Suprapubic skin (tissue), 4 donors: ENCODE measurements at regions not wholly inside any gene's neighbourhood (a gene's known extent, or its start where the extent isn't known, plus 50 kb on each side); places are given as distances from the start of the nearest gene placed in this dataset.

Experiments used
- DNase-seq, 2 donors: peaks; one replicate each; pipeline ENCODE4 v3.0.0-alpha.2; 2019; ENCODE audit warnings: low spot score in 2 of 2
- H3K27ac ChIP-seq: fragments of 200-600 bp; sonication (generic); one replicate; pipeline ENCODE4 v1.5.1; 2019
- H3K27me3 ChIP-seq: fragments of 200-600 bp; sonication (generic); one replicate; pipeline ENCODE4 v1.5.1; 2019
- H3K36me3 ChIP-seq: fragments of 200-600 bp; sonication (generic); one replicate; pipeline ENCODE4 v1.5.1; 2019
- H3K4me1 ChIP-seq: fragments of 200-600 bp; sonication (generic); one replicate; pipeline ENCODE4 v1.5.1; 2019
- H3K4me3 ChIP-seq: fragments of 200-600 bp; sonication (generic); one replicate; pipeline ENCODE4 v1.5.1; 2019; ENCODE audit warnings: mild to moderate bottlenecking
- H3K9me3 ChIP-seq: fragments of 200-600 bp; sonication (generic); one replicate; pipeline ENCODE4 v1.5.1; 2019
- CTCF ChIP-seq, 2 donors: fragments of 200-600 bp in 1 of 2; fragments of 450-650 bp in 1 of 2; sonication (generic) in 1 of 2; IDR thresholded peaks; one replicate each; pipeline ENCODE4 v1.5.1; 2016 to 2019; ENCODE audit warnings: antibody characterized with exemption in 2 of 2, mild to moderate bottlenecking in 1 of 2, moderate library complexity in 1 of 2
- EP300 ChIP-seq: sonication (generic); formaldehyde crosslinking; IDR thresholded peaks from one replicate; pipeline ENCODE4 v1.6.1; 2017; ENCODE audit warnings: antibody characterized with exemption
- POLR2A ChIP-seq, 2 donors: fragments of 450-650 bp; IDR thresholded peaks; one replicate each; pipeline ENCODE4 v1.6.1; 2017; ENCODE audit warnings: antibody characterized with exemption in 2 of 2, mild to moderate bottlenecking in 2 of 2, moderate library complexity in 2 of 2
- POLR2AphosphoS5 ChIP-seq, 3 donors: sonication (generic); formaldehyde crosslinking; IDR thresholded peaks; one replicate each; pipeline ENCODE4 v1.6.1; 2017; ENCODE audit warnings: antibody characterized with exemption in 3 of 3
- WGBS: methylation state at CpG from one replicate; pipeline ENCODE4 v1.1.5; 2018; 5-methylcytosine and 5-hydroxymethylcytosine counted together

- 27% methylated on average over 1 of the region's 1 CpG for WGBS
- H3K4me3 ChIP-seq, result no peak overlapping the region
- no peak overlapping the region for H3K27ac ChIP-seq
- H3K27me3 ChIP-seq, result no peaks in the 10 kb centered on the region
- H3K9me3 ChIP-seq, result no peaks in the 10 kb centered on the region
- no peak for TF ChIP-seq CTCF (IDR thresholded peaks at IDR 0.05)
- TF ChIP-seq EP300, result no peak
- TF ChIP-seq POLR2A (IDR thresholded peaks at IDR 0.05), result no peak
- TF ChIP-seq POLR2AphosphoS5 (IDR thresholded peaks at IDR 0.05), result no peak
- H3K36me3 ChIP-seq, result no peaks in the 10 kb centered on the region
- no peaks in the 10 kb centered on the region for H3K4me1 ChIP-seq
- no peak for DNase-seq
Observed at GRCh38 chr3:35537265-35537664, 102.1 kb upstream of the ARPP21 start.

- WGBS, result 74% methylated on average over 1 of the region's 1 CpG
- Histone ChIP-seq H3K9me3 (no peaks in the 10 kb centered on the region), H3K36me3 (no peaks in the 10 kb centered on the region), H3K4me3 (no peak overlapping the region), H3K27me3 (no peaks in the 10 kb centered on the region), H3K27ac (no peak overlapping the region), H3K4me1 (no peaks in the 10 kb centered on the region)
- DNase-seq, result no peak
- no peak for TF ChIP-seq EP300
- no peak for TF ChIP-seq POLR2A (IDR thresholded peaks at IDR 0.05)
- no peak for TF ChIP-seq POLR2AphosphoS5 (IDR thresholded peaks at IDR 0.05)
- TF ChIP-seq CTCF (IDR thresholded peaks at IDR 0.05), result no peak
Observed at GRCh38 chr3:35544976-35545375, 94.3 kb upstream of the ARPP21 start.

GRCh38 chr3:35549690-35550089 lies 89.6 kb upstream of the ARPP21 start:
- Histone ChIP-seq H3K27ac (no peak overlapping the region), H3K4me3 (no peak overlapping the region), H3K36me3 (no peaks in the 10 kb centered on the region), H3K27me3 (no peaks in the 10 kb centered on the region), H3K4me1 (no peaks in the 10 kb centered on the region), H3K9me3 (no peaks in the 10 kb centered on the region)
- TF ChIP-seq CTCF (IDR thresholded peaks at IDR 0.05) (no peak), POLR2AphosphoS5 (IDR thresholded peaks at IDR 0.05) (no peak), EP300 (no peak), POLR2A (IDR thresholded peaks at IDR 0.05) (no peak)
- WGBS, result 19% methylated on average over 1 of the region's 1 CpG
- no peak for DNase-seq

- no peak overlapping the region for H3K27ac ChIP-seq
- TF ChIP-seq EP300 (no peak), POLR2AphosphoS5 (IDR thresholded peaks at IDR 0.05) (no peak), CTCF (IDR thresholded peaks at IDR 0.05) (no peak), POLR2A (IDR thresholded peaks at IDR 0.05) (no peak)
- DNase-seq, result no peak
- WGBS, result 96% methylated on average over 2 of the region's 2 CpGs
- H3K9me3 ChIP-seq, result peaks cover 12% of the 10 kb centered on the region
- no peaks in the 10 kb centered on the region for H3K36me3 ChIP-seq
- no peaks in the 10 kb centered on the region for H3K4me1 ChIP-seq
- no peak overlapping the region for H3K4me3 ChIP-seq
- H3K27me3 ChIP-seq, result no peaks in the 10 kb centered on the region
Observed at GRCh38 chr3:35562141-35562540, 77.2 kb upstream of the ARPP21 start.

GRCh38 chr3:35565048-35565447 lies 74.3 kb upstream of the ARPP21 start:
- no peak for TF ChIP-seq EP300
- TF ChIP-seq POLR2AphosphoS5 (IDR thresholded peaks at IDR 0.05), result no peak
- Histone ChIP-seq H3K27me3 (no peaks in the 10 kb centered on the region), H3K27ac (no peak overlapping the region), H3K36me3 (no peaks in the 10 kb centered on the region), H3K4me3 (no peak overlapping the region), H3K9me3 (no peaks in the 10 kb centered on the region), H3K4me1 (no peaks in the 10 kb centered on the region)
- no peak for DNase-seq
